Left forelimb (tissue), 1 donor: ENCODE measurements at regions not wholly inside any gene's neighbourhood (a gene's known extent, or its start where the extent isn't known, plus 50 kb on each side); places are given as distances from the start of the nearest gene placed in this dataset.
A peak's percentile ranks its signal among the peaks of the same experiment; 100 is the strongest.

Source experiments
- DNase-seq: peaks from one replicate; pipeline ENCODE4 v3.0.0-alpha.2; 2018; ENCODE audit warnings: low spot score

GRCh38 chr19:30153326-30154210, 211.5 kb downstream of the URI1 start:
- DNase-seq, result no peak

- DNase-seq, result no peak
These were observed 212.4 kb downstream of the URI1 start for GRCh38 chr19:30154410-30154809.

- DNase-seq, result no peak
These were observed 213.6 kb downstream of the URI1 start for GRCh38 chr19:30155381-30156200.

GRCh38 chr19:30156646-30157045, 214.6 kb downstream of the URI1 start:
- no peak for DNase-seq

- DNase-seq, result peak; percentile 42
These were observed 213.9 kb upstream of the ZNF536 start for GRCh38 chr19:30158067-30158892.

- DNase-seq, result peak; percentile 33
These were observed 213.3 kb upstream of the ZNF536 start for GRCh38 chr19:30158893-30159245.

- no peak for DNase-seq
These were observed 212.5 kb upstream of the ZNF536 start for GRCh38 chr19:30159636-30160035.

- DNase-seq, result peak; percentile 5
These were observed 211.8 kb upstream of the ZNF536 start for GRCh38 chr19:30160426-30160825.

GRCh38 chr19:30161021-30161655, 211.0 kb upstream of the ZNF536 start:
- DNase-seq, result peak; percentile 53

- peak; percentile 23 for DNase-seq
These were observed 210.4 kb upstream of the ZNF536 start for GRCh38 chr19:30161770-30162169.

- peak; percentile 25 for DNase-seq
These were observed 209.5 kb upstream of the ZNF536 start for GRCh38 chr19:30162718-30163117.

GRCh38 chr19:30163663-30164062, 208.5 kb upstream of the ZNF536 start:
- peak; percentile 41 for DNase-seq

GRCh38 chr19:30165228-30165813, 206.9 kb upstream of the ZNF536 start:
- DNase-seq, result peak; percentile 23

GRCh38 chr19:30167206-30167868, 204.8 kb upstream of the ZNF536 start:
- DNase-seq, result peak; percentile 58

GRCh38 chr19:30167976-30168635, 204.1 kb upstream of the ZNF536 start:
- peak; percentile 40 for DNase-seq

- no peak for DNase-seq
These were observed 203.4 kb upstream of the ZNF536 start for GRCh38 chr19:30168760-30169159.

GRCh38 chr19:30169196-30169900, 202.8 kb upstream of the ZNF536 start:
- DNase-seq, result peak; percentile 45

- DNase-seq, result peak; percentile 33
These were observed 202.1 kb upstream of the ZNF536 start for GRCh38 chr19:30170081-30170480.

GRCh38 chr19:30170495-30171137, 201.6 kb upstream of the ZNF536 start:
- DNase-seq, result peak; percentile 34
